Adrenal gland (tissue), 9 donors: ENCODE measurements at regions not wholly inside any gene's neighbourhood (a gene's known extent, or its start where the extent isn't known, plus 50 kb on each side); places are given as distances from the start of the nearest gene placed in this dataset.

ENCODE experiments used
- DNase-seq, 7 donors: peaks; one replicate each; pipeline ENCODE4 v3.0.0-alpha.2; 2019 to 2020
- H3K27ac ChIP-seq, 5 donors: fragments of 200-600 bp; sonication (generic) in 4 of 5; 1 replicate in 3 of 5; 2 replicates in 2 of 5; pipeline versions ENCODE4 v1.5.1 to v1.8.0; 2016 to 2020; ENCODE audit warnings: mild to moderate bottlenecking in 1 of 5
- H3K27me3 ChIP-seq: fragments of 200-600 bp; 2 replicates; pipeline ENCODE4 v1.8.0; 2021
- H3K36me3 ChIP-seq, 2 donors: fragments of 200-600 bp; replicated peaks in 1 of 2; 1 replicate in 1 of 2; 2 replicates in 1 of 2; pipeline versions ENCODE4 v1.5.1 to v1.8.0; 2018 to 2022
- H3K4me1 ChIP-seq, 2 donors: fragments of 200-600 bp; replicated peaks in 1 of 2; 1 replicate in 1 of 2; 2 replicates in 1 of 2; pipeline versions ENCODE4 v1.5.1 to v1.8.0; 2018 to 2021
- H3K4me3 ChIP-seq, 4 donors: fragments of 200-600 bp; sonication (generic) in 3 of 4; one replicate each; pipeline ENCODE4 v1.5.1; 2016 to 2018
- H3K9me3 ChIP-seq, 3 donors: fragments of 200-600 bp; sonication (generic) in 1 of 3; replicated peaks in 1 of 3; 1 replicate in 2 of 3; 2 replicates in 1 of 3; pipeline versions ENCODE4 v1.5.1 to v1.8.0; 2016 to 2021
- CTCF ChIP-seq, 6 experiments: fragments of 450-650 bp in 4 of 6; fragments of 200-600 bp in 2 of 6; sonication (generic) in 1 of 6; IDR thresholded peaks; 1 replicate in 5 of 6; 2 replicates in 1 of 6; pipeline versions ENCODE4 v1.5.1 to v1.8.0; 2016 to 2021; ENCODE audit warnings: antibody characterized with exemption in 6 of 6, mild to moderate bottlenecking in 2 of 6, moderate library complexity in 1 of 6
- POLR2A ChIP-seq, 2 donors: fragments of 450-650 bp; IDR thresholded peaks; one replicate each; pipeline ENCODE4 v1.6.1; 2017; ENCODE audit warnings: antibody characterized with exemption in 2 of 2, mild to moderate bottlenecking in 2 of 2, moderate library complexity in 1 of 2
- WGBS, 4 donors: extraction: QIAGEN DNeasy Blood & Tissue Kit in 2 of 4; methylation state at CpG; one replicate each; pipeline versions ENCODE4 v1.1.5 to v1.1.7; 2013 to 2017; 5-methylcytosine and 5-hydroxymethylcytosine counted together
- intact Hi-C, 2 donors: fragments of 100-400 bp; cut with DNase I; formaldehyde crosslinking; loops; one replicate each; pipeline versions ENCODE4 v1.14.1 to v1.15.0; 2022 to 2023
- donor health status: healthy with polysubstance abuse.
- donor health status: Bipolar disorder and iron deficiency.
- donor health status: DM: yes; HTN: yes; CAD: no.
- donor health status: DM: no; HTN: no; CAD: no.
- donor health status: DM: no; HTN: no; CAD: no.

GRCh38 chr7:159271781-159272180, 127.1 kb upstream of the VIPR2 start:
- H3K36me3 ChIP-seq: no peaks in the 10 kb centered on the region
- H3K27ac ChIP-seq: no peak overlapping the region
- TF ChIP-seq POLR2A (IDR thresholded peaks at IDR 0.05) (no peak), CTCF (IDR thresholded peaks at IDR 0.05) (no peak)

DNA sequence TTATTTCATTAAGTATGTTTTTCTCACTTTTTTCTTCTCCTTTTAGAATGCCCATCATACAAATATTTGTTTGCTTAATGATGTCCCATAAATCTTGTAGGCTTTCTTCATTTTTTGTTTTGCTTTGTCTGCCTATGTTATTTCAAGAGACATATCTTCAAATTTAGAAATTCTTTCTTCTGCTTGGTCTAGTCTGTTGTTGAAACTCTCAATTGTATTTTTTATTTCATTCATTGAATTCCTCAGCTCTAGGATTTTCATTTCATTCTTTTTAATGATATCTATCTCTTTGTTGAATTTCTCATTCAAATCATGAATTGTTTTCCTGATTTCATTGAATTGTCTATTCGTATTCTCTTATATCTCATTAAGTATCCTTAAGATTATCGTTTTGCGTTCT, 125.1 kb upstream of the VIPR2 start:
- Histone ChIP-seq H3K4me3 (no peak overlapping the region), H3K4me1 (no peaks in the 10 kb centered on the region), H3K27me3 (no peaks in the 10 kb centered on the region), H3K27ac (no peak overlapping the region), H3K9me3 (no peaks in the 10 kb centered on the region), H3K36me3 (no peaks in the 10 kb centered on the region)
- no peak for DNase-seq
- TF ChIP-seq CTCF (IDR thresholded peaks at IDR 0.05): no peak
- TF ChIP-seq POLR2A (IDR thresholded peaks at IDR 0.05): no peak
- WGBS, 4 donors: 91 to 96% (median 94%) methylated on average over 3 of the region's 3 CpGs
- intact Hi-C loops: no loop called here

More at GRCh38 chr7:159271781-159272180, 127.1 kb upstream of the VIPR2 start:
- no peaks in the 10 kb centered on the region for H3K27me3 ChIP-seq
- H3K9me3 ChIP-seq: no peaks in the 10 kb centered on the region
- H3K4me1 ChIP-seq: no peaks in the 10 kb centered on the region
- 15 to 32% (median 32%) methylated on average over 1 of the region's 1 CpG for WGBS, 4 donors
- no peak for DNase-seq
- H3K4me3 ChIP-seq: no peak overlapping the region
- intact Hi-C loops: no loop called here

DNA sequence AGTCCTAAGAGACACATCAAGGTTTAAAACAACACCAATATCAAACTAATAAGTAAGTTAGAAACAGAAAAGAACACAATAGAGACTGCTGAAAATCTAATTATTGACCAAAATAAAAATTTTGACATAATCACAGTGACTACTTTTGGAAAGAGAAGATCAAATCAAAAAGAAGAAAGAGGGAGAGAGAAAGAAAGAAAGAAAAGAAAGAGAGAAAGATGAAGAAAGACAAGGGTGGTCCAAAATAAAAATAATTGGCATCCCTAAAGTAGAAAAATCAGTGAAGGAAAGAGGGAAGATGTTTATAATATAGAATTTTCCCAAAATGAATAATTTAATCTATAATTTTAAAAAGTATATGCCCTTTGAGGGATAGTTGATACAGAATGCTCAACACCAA, 118.8 kb upstream of the VIPR2 start:
- H3K27ac ChIP-seq: no peak overlapping the region
- intact Hi-C loops: no loop called here
- TF ChIP-seq CTCF (IDR thresholded peaks at IDR 0.05): no peak
- no peak for TF ChIP-seq POLR2A (IDR thresholded peaks at IDR 0.05)

DNA sequence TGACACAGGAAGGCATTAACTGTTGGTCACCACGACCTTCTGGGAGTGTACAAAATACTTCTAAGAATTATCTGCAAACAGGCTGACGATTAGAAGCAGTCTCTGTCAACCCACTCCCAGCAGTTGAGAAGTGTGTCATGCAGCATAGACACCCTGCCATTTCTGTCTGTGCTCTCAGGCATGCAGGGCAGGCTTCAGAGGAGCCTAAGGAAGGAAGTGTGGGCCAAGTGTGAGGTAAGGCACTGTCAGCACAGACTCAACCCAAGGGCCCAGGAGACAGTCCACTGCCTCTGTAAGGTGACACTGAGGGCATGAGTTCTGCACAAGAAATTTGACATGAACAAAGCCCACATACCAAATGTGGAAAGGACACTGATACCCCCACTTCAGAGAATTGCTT, 109.0 kb upstream of the VIPR2 start:
- Histone ChIP-seq H3K4me1 (no peaks in the 10 kb centered on the region), H3K27ac (no peak overlapping the region), H3K4me3 (no peak overlapping the region), H3K27me3 (no peaks in the 10 kb centered on the region), H3K36me3 (no peaks in the 10 kb centered on the region), H3K9me3 (no peaks in the 10 kb centered on the region)
- intact Hi-C loops: no loop called here
- WGBS, 4 donors: 15 to 42% (median 27%) methylated on average over 2 of the region's 2 CpGs
- TF ChIP-seq CTCF (IDR thresholded peaks at IDR 0.05) (no peak), POLR2A (IDR thresholded peaks at IDR 0.05) (no peak)
- no peak for DNase-seq

More for the DNA sequence above, 118.8 kb upstream of the VIPR2 start:
- no peak for DNase-seq
- Histone ChIP-seq H3K27me3 (no peaks in the 10 kb centered on the region), H3K4me1 (no peaks in the 10 kb centered on the region), H3K9me3 (no peaks in the 10 kb centered on the region), H3K36me3 (no peaks in the 10 kb centered on the region), H3K4me3 (no peak overlapping the region)
